Stimulated activated CD4-positive, alpha-beta T cell treated with anti-CD3 and anti-CD28 coated beads, Interleukin-15, amount 100 ng/mL, for 24 hours (primary cell): ENCODE measurements at regions not wholly inside any gene's neighbourhood (a gene's known extent, or its start where the extent isn't known, plus 50 kb on each side); places are given as distances from the start of the nearest gene placed in this dataset.
"Not testable (repeated sequence)": the region's sequence is repeated elsewhere in the genome, so short reads cannot be mapped to it uniquely, and the experiment has no call there.

Experiments used
- DNase-seq: peaks from one replicate; pipeline ENCODE4 v3.0.0-alpha.2; 2020

GRCh38 chr6:144546807-144547206, 261.7 kb downstream of the UTRN start:
- DNase-seq, result no peak

- DNase-seq, result no peak
These were observed 262.3 kb downstream of the UTRN start for GRCh38 chr6:144547409-144547808.

GRCh38 chr6:144548536-144548935, 263.4 kb downstream of the UTRN start:
- DNase-seq, result no peak

GRCh38 chr6:144549837-144550747, 265.0 kb downstream of the UTRN start:
- DNase-seq, result no peak

- DNase-seq, result no peak
These were observed 266.2 kb downstream of the UTRN start for GRCh38 chr6:144551339-144551738.

GRCh38 chr6:144555066-144555465, 269.9 kb downstream of the UTRN start:
- DNase-seq, result no peak

GRCh38 chr6:144559865-144560593, 274.9 kb downstream of the UTRN start:
- DNase-seq, result peak; percentile 50

GRCh38 chr6:144561455-144562043, 276.4 kb downstream of the UTRN start:
- no peak for DNase-seq

GRCh38 chr6:144564202-144564601, 279.1 kb downstream of the UTRN start:
- no peak for DNase-seq

- peak; percentile 5 for DNase-seq
These were observed 281.9 kb downstream of the UTRN start for GRCh38 chr6:144566868-144567615.

GRCh38 chr6:144568241-144568640, 283.1 kb downstream of the UTRN start:
- no peak for DNase-seq

- not testable (repeated sequence) for DNase-seq
These were observed 287.4 kb downstream of the UTRN start for GRCh38 chr6:144572541-144572940.

- no peak for DNase-seq
These were observed 289.7 kb downstream of the UTRN start for GRCh38 chr6:144574796-144575195.

GRCh38 chr6:144575327-144575726, 290.2 kb downstream of the UTRN start:
- no peak for DNase-seq

GRCh38 chr6:144576871-144577270, 291.7 kb downstream of the UTRN start:
- DNase-seq, result no peak

GRCh38 chr6:144578385-144579350, 293.5 kb downstream of the UTRN start:
- no peak for DNase-seq

GRCh38 chr6:144580039-144580438, 294.9 kb downstream of the UTRN start:
- no peak for DNase-seq

GRCh38 chr6:144580771-144581170, 295.6 kb downstream of the UTRN start:
- DNase-seq, result no peak

- no peak for DNase-seq
These were observed 296.8 kb downstream of the UTRN start for GRCh38 chr6:144581812-144582537.

- DNase-seq, result peak; percentile 42
These were observed 297.9 kb downstream of the UTRN start for GRCh38 chr6:144582939-144583613.

- DNase-seq, result no peak
These were observed 298.4 kb downstream of the UTRN start for GRCh38 chr6:144583614-144583954.
